HL-60 (cell line): ENCODE measurements at regions not wholly inside any gene's neighbourhood (a gene's known extent, or its start where the extent isn't known, plus 50 kb on each side); places are given as distances from the start of the nearest gene placed in this dataset.

ENCODE experiments used
- DNase-seq, 2 experiments: peaks; one replicate each; pipeline ENCODE4 v3.0.0-alpha.2; 2010 to 2020; ENCODE audit warnings: low read depth in 1 of 2, low spot score in 1 of 2
- H3K27ac ChIP-seq: fragments of 250-450 bp; sonication (Bioruptor Pico); replicated peaks from 2 replicates; pipeline ENCODE4 v1.5.1; 2020; ENCODE audit warnings: mild to moderate bottlenecking, moderate library complexity
- H3K27me3 ChIP-seq: fragments of 250-450 bp; sonication (Bioruptor Pico); 2 replicates; pipeline ENCODE4 v1.5.1; 2021; ENCODE audit warnings: mild to moderate bottlenecking, moderate library complexity; ENCODE audit not compliant: insufficient read depth, poor library complexity, severe bottlenecking
- H3K4me3 ChIP-seq: replicated peaks from 2 replicates; pipeline ENCODE4 v1.5.1; 2011; ENCODE audit warnings: mild to moderate bottlenecking, control low read depth, low read length; ENCODE audit not compliant: insufficient read depth
- GABPA ChIP-seq: IDR thresholded peaks from 2 replicates; pipeline ENCODE4 v1.6.1; 2012; ENCODE audit warnings: low read depth
- POLR2AphosphoS5 ChIP-seq: IDR thresholded peaks from 2 replicates; pipeline ENCODE4 v1.6.1; 2012; ENCODE audit warnings: low read depth
- SPI1 ChIP-seq: IDR thresholded peaks from 2 replicates; pipeline ENCODE4 v1.6.1; 2012; ENCODE audit warnings: low read depth, mild to moderate bottlenecking, borderline replicate concordance
- TF ChIP-seq, protein P1 (sequence below): IDR thresholded peaks from one replicate; pipeline ENCODE4 v1.5.1; 2011; ENCODE audit warnings: low read length, control low read depth, inconsistent platforms; ENCODE audit not compliant: insufficient read depth
- TF ChIP-seq, protein P2 (sequence below): IDR thresholded peaks from 2 replicates; pipeline ENCODE4 v1.6.1; 2012; ENCODE audit warnings: low read depth; ENCODE audit not compliant: insufficient replicate concordance

DNA sequence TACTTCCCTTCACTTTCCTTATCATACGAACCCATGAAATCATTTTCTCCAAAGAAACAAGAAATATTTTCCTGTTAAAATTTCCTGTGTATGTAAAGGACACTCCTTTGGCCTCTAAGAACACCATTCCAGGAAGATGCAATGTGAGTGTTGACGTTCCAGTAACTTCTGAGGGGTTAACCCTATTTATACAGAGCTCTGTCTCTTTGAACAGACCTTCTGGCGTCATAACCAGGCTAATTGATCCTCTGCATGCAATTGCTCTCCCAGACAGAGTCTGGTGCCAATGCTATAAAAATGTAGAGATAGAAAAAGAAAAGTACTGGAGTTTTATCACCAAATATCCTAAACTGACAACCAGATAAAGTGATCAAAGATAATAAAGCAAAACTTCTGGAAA lies 218.5 kb downstream of the TLE1 start:
- no peak overlapping the region for H3K27ac ChIP-seq
- H3K27me3 ChIP-seq, result no peaks in the 10 kb centered on the region
- TF ChIP-seq, protein P1, sequence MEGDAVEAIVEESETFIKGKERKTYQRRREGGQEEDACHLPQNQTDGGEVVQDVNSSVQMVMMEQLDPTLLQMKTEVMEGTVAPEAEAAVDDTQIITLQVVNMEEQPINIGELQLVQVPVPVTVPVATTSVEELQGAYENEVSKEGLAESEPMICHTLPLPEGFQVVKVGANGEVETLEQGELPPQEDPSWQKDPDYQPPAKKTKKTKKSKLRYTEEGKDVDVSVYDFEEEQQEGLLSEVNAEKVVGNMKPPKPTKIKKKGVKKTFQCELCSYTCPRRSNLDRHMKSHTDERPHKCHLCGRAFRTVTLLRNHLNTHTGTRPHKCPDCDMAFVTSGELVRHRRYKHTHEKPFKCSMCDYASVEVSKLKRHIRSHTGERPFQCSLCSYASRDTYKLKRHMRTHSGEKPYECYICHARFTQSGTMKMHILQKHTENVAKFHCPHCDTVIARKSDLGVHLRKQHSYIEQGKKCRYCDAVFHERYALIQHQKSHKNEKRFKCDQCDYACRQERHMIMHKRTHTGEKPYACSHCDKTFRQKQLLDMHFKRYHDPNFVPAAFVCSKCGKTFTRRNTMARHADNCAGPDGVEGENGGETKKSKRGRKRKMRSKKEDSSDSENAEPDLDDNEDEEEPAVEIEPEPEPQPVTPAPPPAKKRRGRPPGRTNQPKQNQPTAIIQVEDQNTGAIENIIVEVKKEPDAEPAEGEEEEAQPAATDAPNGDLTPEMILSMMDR, result no peak
- TF ChIP-seq SPI1, result no peak
- no peak for TF ChIP-seq GABPA
- TF ChIP-seq, protein P2, sequence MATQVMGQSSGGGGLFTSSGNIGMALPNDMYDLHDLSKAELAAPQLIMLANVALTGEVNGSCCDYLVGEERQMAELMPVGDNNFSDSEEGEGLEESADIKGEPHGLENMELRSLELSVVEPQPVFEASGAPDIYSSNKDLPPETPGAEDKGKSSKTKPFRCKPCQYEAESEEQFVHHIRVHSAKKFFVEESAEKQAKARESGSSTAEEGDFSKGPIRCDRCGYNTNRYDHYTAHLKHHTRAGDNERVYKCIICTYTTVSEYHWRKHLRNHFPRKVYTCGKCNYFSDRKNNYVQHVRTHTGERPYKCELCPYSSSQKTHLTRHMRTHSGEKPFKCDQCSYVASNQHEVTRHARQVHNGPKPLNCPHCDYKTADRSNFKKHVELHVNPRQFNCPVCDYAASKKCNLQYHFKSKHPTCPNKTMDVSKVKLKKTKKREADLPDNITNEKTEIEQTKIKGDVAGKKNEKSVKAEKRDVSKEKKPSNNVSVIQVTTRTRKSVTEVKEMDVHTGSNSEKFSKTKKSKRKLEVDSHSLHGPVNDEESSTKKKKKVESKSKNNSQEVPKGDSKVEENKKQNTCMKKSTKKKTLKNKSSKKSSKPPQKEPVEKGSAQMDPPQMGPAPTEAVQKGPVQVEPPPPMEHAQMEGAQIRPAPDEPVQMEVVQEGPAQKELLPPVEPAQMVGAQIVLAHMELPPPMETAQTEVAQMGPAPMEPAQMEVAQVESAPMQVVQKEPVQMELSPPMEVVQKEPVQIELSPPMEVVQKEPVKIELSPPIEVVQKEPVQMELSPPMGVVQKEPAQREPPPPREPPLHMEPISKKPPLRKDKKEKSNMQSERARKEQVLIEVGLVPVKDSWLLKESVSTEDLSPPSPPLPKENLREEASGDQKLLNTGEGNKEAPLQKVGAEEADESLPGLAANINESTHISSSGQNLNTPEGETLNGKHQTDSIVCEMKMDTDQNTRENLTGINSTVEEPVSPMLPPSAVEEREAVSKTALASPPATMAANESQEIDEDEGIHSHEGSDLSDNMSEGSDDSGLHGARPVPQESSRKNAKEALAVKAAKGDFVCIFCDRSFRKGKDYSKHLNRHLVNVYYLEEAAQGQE, result no peak
- no peak for TF ChIP-seq POLR2AphosphoS5
- no peak overlapping the region for H3K4me3 ChIP-seq
- no peak for DNase-seq

DNA sequence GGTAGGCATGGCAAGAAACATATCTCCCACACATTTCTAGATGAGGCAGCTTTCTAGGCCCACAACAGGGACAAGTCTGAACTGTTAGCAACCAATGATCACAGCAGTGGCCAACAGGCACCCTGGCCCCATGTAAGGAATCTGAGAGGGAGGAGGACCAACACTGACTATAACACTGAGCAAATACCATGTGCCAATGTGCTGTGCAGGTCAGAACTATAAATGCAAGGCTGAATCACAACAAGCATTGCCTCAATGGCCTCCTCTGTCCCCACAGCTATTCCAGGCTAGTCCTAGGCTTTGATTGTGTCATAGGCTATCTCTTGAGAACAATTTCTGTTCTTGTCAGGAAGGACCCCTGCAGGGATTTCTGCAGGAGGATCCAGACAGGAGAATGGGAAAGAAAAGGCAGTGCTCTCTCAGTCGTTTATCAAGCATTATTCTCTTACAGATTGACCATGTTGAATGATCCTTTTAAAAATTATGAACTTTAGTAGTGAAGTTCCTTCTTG lies 221.2 kb downstream of the TLE1 start:
- DNase-seq, result no peak
- TF ChIP-seq GABPA (no peak), POLR2AphosphoS5 (no peak), SPI1 (no peak)
- TF ChIP-seq, protein P2, result no peak
- TF ChIP-seq, protein P1, result no peak
- Histone ChIP-seq H3K4me3 (no peak overlapping the region), H3K27ac (no peak overlapping the region), H3K27me3 (no peaks in the 10 kb centered on the region)

DNA sequence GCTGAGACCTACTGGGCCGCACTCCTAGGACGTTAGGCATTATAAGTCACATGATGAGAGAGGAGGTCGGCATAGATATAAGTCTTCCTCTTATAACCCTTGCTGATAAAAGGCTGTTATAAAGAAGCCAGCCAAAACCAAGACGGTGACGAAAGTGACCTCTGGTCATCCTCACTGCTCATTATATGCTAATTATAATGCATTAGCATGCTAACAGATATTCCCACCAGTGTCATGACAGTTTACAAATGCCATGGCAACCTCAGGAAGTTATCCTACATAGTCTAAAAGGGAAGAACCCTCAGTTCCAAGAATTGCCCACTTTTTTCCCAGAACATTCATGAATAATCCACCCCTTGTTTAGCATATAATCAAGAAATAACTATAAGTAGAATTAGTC lies 222.4 kb downstream of the TLE1 start:
- Histone ChIP-seq H3K4me3 (no peak overlapping the region), H3K27ac (no peak overlapping the region), H3K27me3 (no peaks in the 10 kb centered on the region)
- DNase-seq, result no peak
- TF ChIP-seq SPI1 (no peak), GABPA (no peak), POLR2AphosphoS5 (no peak)
- TF ChIP-seq, protein P1, result no peak
- TF ChIP-seq, protein P2, result no peak
